MM.1S (cell line): ENCODE measurements at regions not wholly inside any gene's neighbourhood (a gene's known extent, or its start where the extent isn't known, plus 50 kb on each side); places are given as distances from the start of the nearest gene placed in this dataset.
A peak's percentile ranks its signal among the peaks of the same experiment; 100 is the strongest.

Experiments
- DNase-seq: peaks from one replicate; pipeline ENCODE4 v3.0.0-alpha.2; 2015
- H2AFZ ChIP-seq: fragments of 300-600 bp; sonication (generic); 2 replicates; pipeline ENCODE4 v1.6.0; 2016; ENCODE audit warnings: antibody characterized with exemption, low read length
- H3F3A ChIP-seq: fragments of 300-600 bp; sonication (generic); 2 replicates; pipeline ENCODE4 v1.6.1; 2016; ENCODE audit warnings: mild to moderate bottlenecking, antibody characterized with exemption, low read length, moderate library complexity, mixed read lengths; ENCODE audit not compliant: insufficient read depth
- H3K27ac ChIP-seq: fragments of 300-600 bp; sonication (generic); 2 replicates; pipeline ENCODE4 v1.5.1; 2016; ENCODE audit warnings: mild to moderate bottlenecking, low read length
- H3K27me3 ChIP-seq: fragments of 300-600 bp; sonication (generic); replicated peaks from 2 replicates; pipeline ENCODE4 v1.6.0; 2016; ENCODE audit warnings: low read length; ENCODE audit not compliant: insufficient read depth
- H3K36me3 ChIP-seq: fragments of 300-600 bp; sonication (generic); replicated peaks from 2 replicates; pipeline ENCODE4 v1.6.1; 2016; ENCODE audit warnings: mild to moderate bottlenecking, low read length, mixed read lengths; ENCODE audit not compliant: insufficient read depth
- H3K4me1 ChIP-seq: fragments of 300-600 bp; sonication (generic); 2 replicates; pipeline ENCODE4 v1.6.1; 2016; ENCODE audit warnings: low read length, mixed read lengths
- H3K4me2 ChIP-seq: fragments of 300-600 bp; sonication (generic); 2 replicates; pipeline ENCODE4 v1.6.0; 2016; ENCODE audit warnings: low read depth, low read length
- H3K4me3 ChIP-seq: fragments of 300-600 bp; sonication (generic); 2 replicates; pipeline ENCODE4 v1.5.1; 2016; ENCODE audit warnings: low read length, mixed read lengths
- H3K79me2 ChIP-seq: fragments of 300-600 bp; sonication (generic); 2 replicates; pipeline ENCODE4 v1.6.1; 2016; ENCODE audit warnings: mixed run types, low read length, mixed read lengths
- H3K9ac ChIP-seq: fragments of 300-600 bp; sonication (generic); 2 replicates; pipeline ENCODE4 v1.6.1; 2016; ENCODE audit warnings: low read length, mixed read lengths
- H3K9me2 ChIP-seq: fragments of 300-600 bp; sonication (generic); replicated peaks from 2 replicates; pipeline ENCODE4 v1.6.1; 2016; ENCODE audit warnings: mild to moderate bottlenecking, low read length, mixed read lengths; ENCODE audit not compliant: insufficient read depth
- H3K9me3 ChIP-seq: fragments of 300-600 bp; sonication (generic); replicated peaks from 2 replicates; pipeline ENCODE4 v1.6.1; 2016; ENCODE audit warnings: mild to moderate bottlenecking, low read length, mixed read lengths; ENCODE audit not compliant: insufficient read depth
- H4K20me1 ChIP-seq: fragments of 300-600 bp; sonication (generic); 2 replicates; pipeline ENCODE4 v1.6.1; 2016; ENCODE audit warnings: mild to moderate bottlenecking, low read length, moderate library complexity, mixed read lengths; ENCODE audit not compliant: insufficient read depth
- EZH2 ChIP-seq: fragments of 300-600 bp; sonication (generic); optimal IDR thresholded peaks from 2 replicates; pipeline ENCODE3; 2017; ENCODE audit warnings: low read depth, mild to moderate bottlenecking, antibody characterized with exemption, low read length, mixed read lengths
- EZH2phosphoT487 ChIP-seq: fragments of 300-600 bp; sonication (generic); IDR thresholded peaks from 2 replicates; pipeline ENCODE4 v1.6.1; 2018; ENCODE audit warnings: antibody characterized with exemption, low read length
- TF ChIP-seq, protein P1 (sequence below): fragments of 300-600 bp; sonication (generic); IDR thresholded peaks from 2 replicates; pipeline ENCODE4 v1.5.1; 2016; ENCODE audit warnings: antibody characterized with exemption, low read length, mixed read lengths

DNA sequence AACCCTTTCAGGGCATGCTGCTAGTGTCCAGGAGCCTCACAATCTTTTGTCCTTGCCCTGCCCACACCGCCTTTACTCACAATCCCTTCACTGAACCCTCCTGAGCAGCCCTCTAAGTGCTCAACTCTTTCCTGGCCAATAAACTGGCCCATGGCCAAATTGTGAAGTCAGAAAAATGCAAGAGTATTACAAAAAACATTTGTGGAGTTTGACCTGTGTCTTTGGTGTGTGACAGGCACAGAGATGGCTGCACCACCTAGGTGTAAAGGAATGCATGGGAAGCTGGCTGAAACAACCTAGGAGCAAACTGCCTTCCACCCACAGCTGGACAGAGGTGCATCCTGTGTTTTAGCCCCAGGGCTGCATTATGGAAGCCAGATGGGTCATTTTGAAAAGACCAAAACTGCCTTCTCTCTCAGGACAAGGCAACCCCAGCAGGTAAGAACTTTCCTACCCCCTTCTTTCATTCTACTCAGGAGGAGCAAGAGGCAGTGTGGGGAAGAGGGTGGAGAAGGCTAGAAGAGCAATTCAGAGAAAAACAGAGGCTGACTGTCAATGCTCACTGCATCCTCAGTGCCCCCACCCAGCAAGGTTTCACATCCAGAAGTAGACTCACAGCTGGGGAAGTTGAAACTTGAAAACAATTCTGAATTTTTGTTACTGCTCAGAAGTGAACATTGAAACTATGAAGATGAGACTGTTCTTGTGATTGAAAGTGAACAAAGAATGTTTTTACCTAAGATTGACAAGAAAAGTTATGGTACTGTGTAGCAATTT, 78.6 kb downstream of the TRIM42 start:
- H3K27ac ChIP-seq = peak overlapping the region; percentile 71; the same call in 1 of the 2 replicates
- no peaks in the 10 kb centered on the region for H3K27me3 ChIP-seq
- no peak overlapping the region for H3K4me3 ChIP-seq
- H3K9ac ChIP-seq = no peak overlapping the region
- H4K20me1 ChIP-seq = no peaks in the 10 kb centered on the region
- H3K36me3 ChIP-seq = no peaks in the 10 kb centered on the region
- H3K4me2 ChIP-seq = peak overlapping the region; percentile 69
- H3K4me1 ChIP-seq = peaks cover 66% of the 10 kb centered on the region
- TF ChIP-seq EZH2 (no peak), EZH2phosphoT487 (no peak)
- TF ChIP-seq, protein P1, sequence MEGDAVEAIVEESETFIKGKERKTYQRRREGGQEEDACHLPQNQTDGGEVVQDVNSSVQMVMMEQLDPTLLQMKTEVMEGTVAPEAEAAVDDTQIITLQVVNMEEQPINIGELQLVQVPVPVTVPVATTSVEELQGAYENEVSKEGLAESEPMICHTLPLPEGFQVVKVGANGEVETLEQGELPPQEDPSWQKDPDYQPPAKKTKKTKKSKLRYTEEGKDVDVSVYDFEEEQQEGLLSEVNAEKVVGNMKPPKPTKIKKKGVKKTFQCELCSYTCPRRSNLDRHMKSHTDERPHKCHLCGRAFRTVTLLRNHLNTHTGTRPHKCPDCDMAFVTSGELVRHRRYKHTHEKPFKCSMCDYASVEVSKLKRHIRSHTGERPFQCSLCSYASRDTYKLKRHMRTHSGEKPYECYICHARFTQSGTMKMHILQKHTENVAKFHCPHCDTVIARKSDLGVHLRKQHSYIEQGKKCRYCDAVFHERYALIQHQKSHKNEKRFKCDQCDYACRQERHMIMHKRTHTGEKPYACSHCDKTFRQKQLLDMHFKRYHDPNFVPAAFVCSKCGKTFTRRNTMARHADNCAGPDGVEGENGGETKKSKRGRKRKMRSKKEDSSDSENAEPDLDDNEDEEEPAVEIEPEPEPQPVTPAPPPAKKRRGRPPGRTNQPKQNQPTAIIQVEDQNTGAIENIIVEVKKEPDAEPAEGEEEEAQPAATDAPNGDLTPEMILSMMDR = no peak
- no peaks in the 10 kb centered on the region for H3K79me2 ChIP-seq
- H3K9me2 ChIP-seq = no peaks in the 10 kb centered on the region
- no peaks in the 10 kb centered on the region for H3K9me3 ChIP-seq
- peak; percentile 81 for DNase-seq
- no peak overlapping the region for H2AFZ ChIP-seq
- peaks cover 35% of the 10 kb centered on the region for H3F3A ChIP-seq

GRCh38 chr3:140758791-140759444, 81.1 kb downstream of the TRIM42 start:
- no peak overlapping the region for H3K4me3 ChIP-seq
- H3K4me1 ChIP-seq = peaks cover 51% of the 10 kb centered on the region
- no peak for DNase-seq

DNA sequence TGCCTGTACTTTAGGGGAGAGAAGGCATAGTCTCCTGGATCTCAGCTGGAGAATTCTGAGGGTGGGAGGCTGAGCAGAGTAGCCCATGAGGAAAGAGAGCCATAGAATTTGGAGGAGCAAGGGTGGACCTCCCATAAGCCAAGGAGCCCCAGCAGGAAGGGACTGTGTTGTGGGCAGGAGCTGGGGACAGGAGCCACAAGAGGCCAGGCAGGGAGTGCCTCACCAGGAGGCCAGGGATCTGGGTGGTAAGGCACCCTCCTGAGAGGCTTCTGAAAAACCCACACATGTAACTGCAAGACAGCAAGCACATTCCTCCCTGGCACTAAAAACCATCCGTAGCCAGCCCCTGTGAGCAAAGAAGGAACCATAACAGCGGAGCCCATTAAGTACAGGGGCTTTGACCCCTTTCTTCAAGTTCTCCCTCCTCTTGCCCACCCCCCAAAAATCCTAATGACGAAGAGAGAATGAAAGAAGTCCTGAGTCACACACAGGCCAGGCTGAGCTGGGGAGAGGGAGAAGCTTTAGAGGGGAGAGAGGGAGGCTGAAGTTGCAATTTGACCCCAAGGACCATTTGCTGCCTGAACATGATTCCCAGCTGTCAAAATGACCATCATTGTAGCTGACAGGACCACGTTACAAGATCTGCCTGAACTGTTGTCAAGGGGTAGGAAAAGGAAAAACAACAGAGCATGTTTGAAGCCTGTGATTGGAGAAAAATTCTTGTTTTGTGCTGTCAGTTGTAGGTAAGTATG, 82.6 kb downstream of the TRIM42 start:
- DNase-seq = no peak

More at GRCh38 chr3:140758791-140759444, 81.1 kb downstream of the TRIM42 start:
- Histone ChIP-seq H3K79me2 (no peaks in the 10 kb centered on the region), H2AFZ (no peak overlapping the region), H4K20me1 (no peaks in the 10 kb centered on the region), H3K9ac (no peak overlapping the region), H3K9me3 (no peaks in the 10 kb centered on the region), H3K4me2 (no peak overlapping the region), H3K9me2 (no peaks in the 10 kb centered on the region), H3K36me3 (no peaks in the 10 kb centered on the region), H3K27ac (no peak overlapping the region), H3K27me3 (no peaks in the 10 kb centered on the region), H3F3A (peaks cover 32% of the 10 kb centered on the region)
- TF ChIP-seq EZH2 (no peak), EZH2phosphoT487 (no peak)
- TF ChIP-seq, protein P1 = no peak

More for the DNA sequence above, 82.6 kb downstream of the TRIM42 start:
- Histone ChIP-seq H3K79me2 (no peaks in the 10 kb centered on the region), H3K27me3 (no peaks in the 10 kb centered on the region), H3K27ac (no peak overlapping the region), H3K36me3 (no peaks in the 10 kb centered on the region), H3F3A (peaks cover 26% of the 10 kb centered on the region), H3K4me2 (no peak overlapping the region), H3K9me3 (no peaks in the 10 kb centered on the region), H3K4me3 (no peak overlapping the region), H3K9ac (no peak overlapping the region), H3K9me2 (no peaks in the 10 kb centered on the region), H4K20me1 (no peaks in the 10 kb centered on the region), H3K4me1 (peaks cover 53% of the 10 kb centered on the region), H2AFZ (no peak overlapping the region)
- no peak for TF ChIP-seq EZH2
- TF ChIP-seq, protein P1 = no peak
- no peak for TF ChIP-seq EZH2phosphoT487
